ENCODE measurements at regions not wholly inside any gene's neighbourhood (a gene's known extent, or its start where the extent isn't known, plus 50 kb on each side); places are given as distances from the start of the nearest gene placed in this dataset.
A peak's percentile ranks its signal among the peaks of the same experiment; 100 is the strongest.

DNA sequence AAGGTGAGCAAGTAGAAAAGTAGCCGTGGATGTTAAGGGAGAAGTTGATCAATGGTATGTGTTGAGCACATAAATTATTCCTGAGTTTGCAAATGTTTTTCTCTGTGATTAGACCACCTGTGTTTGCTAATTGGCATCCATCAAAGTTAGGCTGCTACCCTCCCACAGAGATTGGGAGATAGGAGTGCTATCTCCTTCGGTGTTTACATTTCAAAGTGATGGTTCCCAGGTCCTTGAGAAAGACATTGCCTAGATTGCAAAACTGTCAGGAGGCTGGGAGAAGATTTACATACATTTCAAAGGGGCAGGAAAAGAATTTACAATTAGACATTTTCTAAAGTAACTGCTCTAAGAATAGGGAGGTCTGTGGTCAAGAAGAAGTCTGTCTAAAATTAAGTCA, 54.3 kb upstream of the CNTNAP4 start:
- no peak for DNase-seq (ENCODE audit: low read depth in 2 of 2)
- TF ChIP-seq, protein P1, sequence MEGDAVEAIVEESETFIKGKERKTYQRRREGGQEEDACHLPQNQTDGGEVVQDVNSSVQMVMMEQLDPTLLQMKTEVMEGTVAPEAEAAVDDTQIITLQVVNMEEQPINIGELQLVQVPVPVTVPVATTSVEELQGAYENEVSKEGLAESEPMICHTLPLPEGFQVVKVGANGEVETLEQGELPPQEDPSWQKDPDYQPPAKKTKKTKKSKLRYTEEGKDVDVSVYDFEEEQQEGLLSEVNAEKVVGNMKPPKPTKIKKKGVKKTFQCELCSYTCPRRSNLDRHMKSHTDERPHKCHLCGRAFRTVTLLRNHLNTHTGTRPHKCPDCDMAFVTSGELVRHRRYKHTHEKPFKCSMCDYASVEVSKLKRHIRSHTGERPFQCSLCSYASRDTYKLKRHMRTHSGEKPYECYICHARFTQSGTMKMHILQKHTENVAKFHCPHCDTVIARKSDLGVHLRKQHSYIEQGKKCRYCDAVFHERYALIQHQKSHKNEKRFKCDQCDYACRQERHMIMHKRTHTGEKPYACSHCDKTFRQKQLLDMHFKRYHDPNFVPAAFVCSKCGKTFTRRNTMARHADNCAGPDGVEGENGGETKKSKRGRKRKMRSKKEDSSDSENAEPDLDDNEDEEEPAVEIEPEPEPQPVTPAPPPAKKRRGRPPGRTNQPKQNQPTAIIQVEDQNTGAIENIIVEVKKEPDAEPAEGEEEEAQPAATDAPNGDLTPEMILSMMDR (IDR thresholded peaks at IDR 0.05; ENCODE audit: low read depth, low read length) = no peak
- no peak overlapping the region for H3K4me3 ChIP-seq (replicated peaks in 1 of 2; ENCODE audit: low read depth in 2 of 2, low read length in 2 of 2)

DNA sequence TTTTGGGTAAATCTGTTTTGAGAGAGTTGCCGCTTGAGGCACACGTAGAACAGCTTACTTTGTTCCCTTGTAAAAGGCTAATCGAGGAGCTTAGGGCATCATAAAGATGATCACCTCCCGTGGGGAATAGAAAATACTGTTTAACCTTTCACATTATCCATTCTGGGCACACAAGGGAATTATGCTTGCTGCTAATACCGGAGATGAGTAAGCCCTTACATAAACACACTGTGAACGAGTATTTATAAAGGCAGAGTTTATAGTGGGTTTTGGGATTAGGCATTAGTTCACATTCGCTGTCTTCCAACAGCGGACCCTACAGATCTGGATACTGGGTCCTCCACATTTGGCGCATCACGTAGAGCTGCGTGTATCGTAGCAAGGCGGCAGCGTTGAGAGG, 51.2 kb upstream of the CNTNAP4 start:
- no peak overlapping the region for H3K4me3 ChIP-seq (replicated peaks in 1 of 2; ENCODE audit: low read depth in 2 of 2, low read length in 2 of 2)
- DNase-seq (ENCODE audit: low read depth in 2 of 2) = peak in 1 of 2 donors; percentile 3
- TF ChIP-seq, protein P1 (IDR thresholded peaks at IDR 0.05; ENCODE audit: low read depth, low read length) = no peak

DNA sequence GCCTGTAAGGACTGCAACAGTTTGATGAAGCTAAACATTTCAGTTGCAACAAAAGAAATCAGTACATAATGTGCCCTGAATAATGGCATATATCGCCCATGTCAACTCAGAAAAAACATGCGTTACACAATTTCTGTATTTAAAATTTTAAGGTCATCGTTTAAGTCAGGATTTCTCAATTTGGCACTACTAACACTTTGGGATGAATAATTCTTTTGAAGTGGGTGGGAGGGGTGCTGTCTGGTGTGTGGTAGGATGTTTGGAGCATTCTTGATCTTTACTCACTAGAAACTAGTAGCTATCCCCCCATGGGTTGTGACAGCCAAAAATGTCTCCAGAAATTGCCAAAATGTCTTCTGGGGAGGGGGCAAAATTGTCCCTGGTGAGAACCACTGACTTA, 50.7 kb upstream of the CNTNAP4 start:
- TF ChIP-seq, protein P1 (IDR thresholded peaks at IDR 0.05; ENCODE audit: low read depth, low read length) = no peak
- DNase-seq (ENCODE audit: low read depth in 2 of 2) = no peak
- no peak overlapping the region for H3K4me3 ChIP-seq (replicated peaks in 1 of 2; ENCODE audit: low read depth in 2 of 2, low read length in 2 of 2)
